ENCODE measurements at regions not wholly inside any gene's neighbourhood (a gene's known extent, or its start where the extent isn't known, plus 50 kb on each side); places are given as distances from the start of the nearest gene placed in this dataset.

DNA sequence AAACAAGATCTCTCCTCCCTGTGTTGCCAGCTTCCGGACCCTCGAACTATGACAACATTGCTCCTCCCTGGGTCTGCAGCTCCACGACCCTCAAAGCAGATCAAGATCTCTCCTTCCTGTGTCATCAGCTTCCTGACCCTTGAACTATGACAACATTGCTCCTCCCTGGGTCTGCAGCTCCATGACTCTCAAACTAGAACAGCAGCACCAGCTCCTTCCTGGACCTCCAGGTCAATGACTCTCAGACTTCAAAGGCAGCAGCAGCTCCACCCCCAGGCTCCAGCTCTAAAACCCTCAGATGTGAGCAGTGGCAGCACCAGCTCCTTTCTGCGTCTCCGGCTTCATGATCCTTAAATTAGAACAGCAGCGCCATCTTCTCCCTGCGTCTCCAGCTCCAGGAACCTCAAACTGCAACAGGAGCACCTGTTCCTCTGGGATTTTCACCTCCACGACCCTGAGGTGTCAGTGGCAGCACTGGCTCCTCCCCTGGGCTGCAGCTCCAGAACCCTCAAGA lies 341.0 kb upstream of the SULF2 start (continued):
- TF ChIP-seq, protein P1, sequence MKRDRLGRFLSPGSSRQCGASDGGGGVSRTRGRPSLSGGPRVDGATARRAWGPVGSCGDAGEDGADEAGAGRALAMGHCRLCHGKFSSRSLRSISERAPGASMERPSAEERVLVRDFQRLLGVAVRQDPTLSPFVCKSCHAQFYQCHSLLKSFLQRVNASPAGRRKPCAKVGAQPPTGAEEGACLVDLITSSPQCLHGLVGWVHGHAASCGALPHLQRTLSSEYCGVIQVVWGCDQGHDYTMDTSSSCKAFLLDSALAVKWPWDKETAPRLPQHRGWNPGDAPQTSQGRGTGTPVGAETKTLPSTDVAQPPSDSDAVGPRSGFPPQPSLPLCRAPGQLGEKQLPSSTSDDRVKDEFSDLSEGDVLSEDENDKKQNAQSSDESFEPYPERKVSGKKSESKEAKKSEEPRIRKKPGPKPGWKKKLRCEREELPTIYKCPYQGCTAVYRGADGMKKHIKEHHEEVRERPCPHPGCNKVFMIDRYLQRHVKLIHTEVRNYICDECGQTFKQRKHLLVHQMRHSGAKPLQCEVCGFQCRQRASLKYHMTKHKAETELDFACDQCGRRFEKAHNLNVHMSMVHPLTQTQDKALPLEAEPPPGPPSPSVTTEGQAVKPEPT (CRISPR knock-in tag; IDR thresholded peaks at IDR 0.05; ENCODE audit: low read depth), result 0 out of 2 replicates have a peak, but pooled peaks have one; percentile 56
- no peak for TF ChIP-seq ZNF484 (CRISPR knock-in tag; IDR thresholded peaks at IDR 0.05; ENCODE audit: borderline replicate concordance, low read depth)
- TF ChIP-seq ZNF687 (CRISPR knock-in tag; IDR thresholded peaks at IDR 0.05), result peak; percentile 54
- no peak for TF ChIP-seq POLR2A (IDR thresholded peaks at IDR 0.05; ENCODE audit: insufficient read depth in 1 of 2, low read depth in 2 of 2, low read length in 2 of 2)
- no peak for TF ChIP-seq ZNF235 (CRISPR knock-in tag; IDR thresholded peaks at IDR 0.05; ENCODE audit: borderline replicate concordance)
- TF ChIP-seq E2F1 (CRISPR knock-in tag; IDR thresholded peaks at IDR 0.05), result no peak
- 0 out of 2 replicates have a peak, but pooled peaks have one; percentile 44 for TF ChIP-seq BRD4 (CRISPR knock-in tag; IDR thresholded peaks at IDR 0.05)
- no peak for TF ChIP-seq JARID2 (CRISPR knock-in tag; IDR thresholded peaks at IDR 0.05; ENCODE audit: insufficient replicate concordance)
- TF ChIP-seq, protein P2, sequence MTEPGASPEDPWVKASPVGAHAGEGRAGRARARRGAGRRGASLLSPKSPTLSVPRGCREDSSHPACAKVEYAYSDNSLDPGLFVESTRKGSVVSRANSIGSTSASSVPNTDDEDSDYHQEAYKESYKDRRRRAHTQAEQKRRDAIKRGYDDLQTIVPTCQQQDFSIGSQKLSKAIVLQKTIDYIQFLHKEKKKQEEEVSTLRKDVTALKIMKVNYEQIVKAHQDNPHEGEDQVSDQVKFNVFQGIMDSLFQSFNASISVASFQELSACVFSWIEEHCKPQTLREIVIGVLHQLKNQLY (CRISPR knock-in tag; IDR thresholded peaks at IDR 0.05), result no peak
- TF ChIP-seq NR2F2 (IDR thresholded peaks at IDR 0.05; ENCODE audit: borderline replicate concordance, low read depth), result peak; percentile 44
- TF ChIP-seq, protein P3, sequence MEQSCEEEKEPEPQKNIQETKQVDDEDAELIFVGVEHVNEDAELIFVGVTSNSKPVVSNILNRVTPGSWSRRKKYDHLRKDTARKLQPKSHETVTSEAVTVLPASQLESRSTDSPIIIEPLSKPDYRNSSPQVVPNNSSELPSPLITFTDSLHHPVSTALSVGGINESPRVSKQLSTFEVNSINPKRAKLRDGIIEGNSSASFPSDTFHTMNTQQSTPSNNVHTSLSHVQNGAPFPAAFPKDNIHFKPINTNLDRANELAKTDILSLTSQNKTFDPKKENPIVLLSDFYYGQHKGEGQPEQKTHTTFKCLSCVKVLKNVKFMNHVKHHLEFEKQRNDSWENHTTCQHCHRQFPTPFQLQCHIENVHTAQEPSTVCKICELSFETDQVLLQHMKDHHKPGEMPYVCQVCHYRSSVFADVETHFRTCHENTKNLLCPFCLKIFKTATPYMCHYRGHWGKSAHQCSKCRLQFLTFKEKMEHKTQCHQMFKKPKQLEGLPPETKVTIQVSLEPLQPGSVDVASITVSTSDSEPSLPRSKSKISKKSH (CRISPR knock-in tag; IDR thresholded peaks at IDR 0.05; ENCODE audit: borderline replicate concordance), result no peak
- no peak for TF ChIP-seq PRPF4 (IDR thresholded peaks at IDR 0.05; ENCODE audit: low read depth, low read length, poor library complexity, severe bottlenecking)
- no peak for TF ChIP-seq HOXA9 (CRISPR knock-in tag; IDR thresholded peaks at IDR 0.05; ENCODE audit: borderline replicate concordance)
- no peak for TF ChIP-seq ZNF891 (CRISPR knock-in tag; IDR thresholded peaks at IDR 0.05)
- TF ChIP-seq, protein P4, sequence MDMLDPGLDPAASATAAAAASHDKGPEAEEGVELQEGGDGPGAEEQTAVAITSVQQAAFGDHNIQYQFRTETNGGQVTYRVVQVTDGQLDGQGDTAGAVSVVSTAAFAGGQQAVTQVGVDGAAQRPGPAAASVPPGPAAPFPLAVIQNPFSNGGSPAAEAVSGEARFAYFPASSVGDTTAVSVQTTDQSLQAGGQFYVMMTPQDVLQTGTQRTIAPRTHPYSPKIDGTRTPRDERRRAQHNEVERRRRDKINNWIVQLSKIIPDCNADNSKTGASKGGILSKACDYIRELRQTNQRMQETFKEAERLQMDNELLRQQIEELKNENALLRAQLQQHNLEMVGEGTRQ (IDR thresholded peaks at IDR 0.05; ENCODE audit: low read depth, low read length), result no peak
- TF ChIP-seq, protein P4 (CRISPR knock-in tag; IDR thresholded peaks at IDR 0.05; ENCODE audit: borderline replicate concordance), result no peak
- peak; percentile 78 for TF ChIP-seq HOXA3 (CRISPR knock-in tag; IDR thresholded peaks at IDR 0.05)
- no peak for TF ChIP-seq ZNF746 (CRISPR knock-in tag; IDR thresholded peaks at IDR 0.05)
- peak; percentile 41; the same call in 1 of the 2 replicates for TF ChIP-seq MEF2D (CRISPR knock-in tag; IDR thresholded peaks at IDR 0.05)
